Psoas muscle (tissue), 7 donors: ENCODE measurements at regions not wholly inside any gene's neighbourhood (a gene's known extent, or its start where the extent isn't known, plus 50 kb on each side); places are given as distances from the start of the nearest gene placed in this dataset.

ENCODE experiments used
- ATAC-seq, 4 donors: fragments of 200-7000 bp; cut with Tn5 transposase; one replicate each; pipeline ENCODE4 v1.9.1; 2020; ENCODE audit warnings: moderate library complexity in 3 of 4, mild to moderate bottlenecking in 2 of 4
- DNase-seq, 2 donors: peaks; one replicate each; pipeline ENCODE4 v3.0.0-alpha.2; 2020
- H3K27ac ChIP-seq: fragments of 200-600 bp; one replicate; pipeline ENCODE4 v1.8.0; 2022
- H3K27me3 ChIP-seq, 3 donors: fragments of 200-600 bp in 1 of 3; one replicate each; pipeline versions ENCODE4 v1.6.1 to v1.8.0; 2013 to 2022; ENCODE audit warnings: low read length in 2 of 3, mild to moderate bottlenecking in 2 of 3, moderate library complexity in 1 of 3; ENCODE audit not compliant: insufficient read depth in 3 of 3
- H3K36me3 ChIP-seq, 2 donors: fragments of 200-600 bp in 1 of 2; one replicate each; pipeline versions ENCODE4 v1.6.1 to v1.8.0; 2013 to 2022; ENCODE audit warnings: low read depth in 1 of 2, mild to moderate bottlenecking in 1 of 2, moderate library complexity in 1 of 2; ENCODE audit not compliant: insufficient read depth in 1 of 2
- H3K4me1 ChIP-seq: fragments of 200-600 bp; one replicate; pipeline ENCODE4 v1.8.0; 2022
- H3K4me3 ChIP-seq: fragments of 200-600 bp; one replicate; pipeline ENCODE4 v1.8.0; 2022; ENCODE audit warnings: mild to moderate bottlenecking
- H3K9me3 ChIP-seq: fragments of 200-600 bp; one replicate; pipeline ENCODE4 v1.8.0; 2022
- CTCF ChIP-seq: fragments of 200-600 bp; IDR thresholded peaks from one replicate; pipeline ENCODE4 v1.8.0; 2022; ENCODE audit warnings: antibody characterized with exemption
- WGBS, 3 donors: extraction: QIAGEN DNeasy Blood & Tissue Kit; methylation state at CpG; one replicate each; pipeline versions ENCODE4 v1.1.6 to v1.1.7; 2013; 5-methylcytosine and 5-hydroxymethylcytosine counted together
- intact Hi-C, 2 donors: fragments of 100-400 bp; cut with DNase I; formaldehyde crosslinking; loops; one replicate each; pipeline versions ENCODE4 v1.11.0 to v1.14.2; 2022
- donor health status: healthy with polysubstance abuse.
- donor health status: DM: no; HTN: no; CAD: no; lungs with moderate emphysema.
- donor health status: Bipolar disorder and iron deficiency.
- donor health status: healthy.
- donor health status: DM: yes; HTN: yes; CAD: no.
- donor health status: DM: no; HTN: no; CAD: no.
- donor health status: DM: yes; HTN: yes; CAD: no.

- H3K36me3 ChIP-seq = no peaks in the 10 kb centered on the region
- no peaks in the 10 kb centered on the region for H3K4me1 ChIP-seq
- no peak for DNase-seq
- intact Hi-C loops = no loop called here
- no peak overlapping the region for H3K4me3 ChIP-seq
- peaks cover 0 to 3% (median 0%) of the 10 kb centered on the region in 3 donors for H3K27me3 ChIP-seq
- no peak for TF ChIP-seq CTCF
- no peak overlapping the region for H3K27ac ChIP-seq
- WGBS, 3 donors = 65 to 86% (median 81%) methylated on average over 8 of the region's 8 CpGs
- no peaks in the 10 kb centered on the region for H3K9me3 ChIP-seq
- ATAC-seq = no peak
Observed at GRCh38 chr5:168188182-168188581, 103.3 kb upstream of the WWC1 start.

GRCh38 chr5:168192120-168192519, 99.3 kb upstream of the WWC1 start:
- intact Hi-C loops = no loop called here

GRCh38 chr5:168193493-168194250, 97.8 kb upstream of the WWC1 start:
- Histone ChIP-seq H3K36me3 (no peaks in the 10 kb centered on the region), H3K4me1 (no peaks in the 10 kb centered on the region), H3K27me3 (peaks cover 0 to 2% (median 0%) of the 10 kb centered on the region in 3 donors), H3K9me3 (no peaks in the 10 kb centered on the region), H3K4me3 (no peak overlapping the region), H3K27ac (no peak overlapping the region)
- TF ChIP-seq CTCF = no peak
- ATAC-seq (no peak), DNase-seq (no peak)
- 39 to 53% (median 45%) methylated on average over 9 of the region's 9 CpGs for WGBS, 3 donors
- intact Hi-C loops = no loop called here

More at GRCh38 chr5:168192120-168192519, 99.3 kb upstream of the WWC1 start:
- Histone ChIP-seq H3K27ac (no peak overlapping the region), H3K4me3 (no peak overlapping the region), H3K9me3 (no peaks in the 10 kb centered on the region), H3K27me3 (peaks cover 0 to 3% (median 0%) of the 10 kb centered on the region in 3 donors), H3K36me3 (no peaks in the 10 kb centered on the region), H3K4me1 (no peaks in the 10 kb centered on the region)
- no peak for TF ChIP-seq CTCF
- ATAC-seq (no peak), DNase-seq (no peak)
- 58 to 67% (median 61%) methylated on average over 4 of the region's 4 CpGs for WGBS, 3 donors

GRCh38 chr5:168195110-168195509, 96.3 kb upstream of the WWC1 start:
- no peaks in the 10 kb centered on the region for H3K9me3 ChIP-seq
- no peak overlapping the region for H3K27ac ChIP-seq
- H3K27me3 ChIP-seq = peaks cover 0 to 2% (median 0%) of the 10 kb centered on the region in 3 donors
- no peak for TF ChIP-seq CTCF
- ATAC-seq (no peak), DNase-seq (no peak)
- WGBS, 3 donors = 65 to 76% (median 70%) methylated on average over 9 of the region's 9 CpGs
- no peak overlapping the region for H3K4me3 ChIP-seq
- no peaks in the 10 kb centered on the region for H3K36me3 ChIP-seq
- H3K4me1 ChIP-seq = no peaks in the 10 kb centered on the region
- intact Hi-C loops = no loop called here

- no peak for TF ChIP-seq CTCF
- H3K4me1 ChIP-seq = no peaks in the 10 kb centered on the region
- no peaks in the 10 kb centered on the region for H3K9me3 ChIP-seq
- ATAC-seq (no peak), DNase-seq (no peak)
- no peaks in the 10 kb centered on the region for H3K36me3 ChIP-seq
- H3K4me3 ChIP-seq = no peak overlapping the region
- 79 to 95% (median 80%) methylated on average over 2 of the region's 2 CpGs for WGBS, 3 donors
- intact Hi-C loops = no loop called here
- no peaks in the 10 kb centered on the region for H3K27me3 ChIP-seq
- H3K27ac ChIP-seq = no peak overlapping the region
Observed at GRCh38 chr5:168198359-168198758, 93.1 kb upstream of the WWC1 start.
